Panc1 (cell line): ENCODE measurements at regions not wholly inside any gene's neighbourhood (a gene's known extent, or its start where the extent isn't known, plus 50 kb on each side); places are given as distances from the start of the nearest gene placed in this dataset.

ENCODE experiments used
- ATAC-seq: fragments of 200-7000 bp; cut with Tn5 transposase; 2 replicates; pipeline ENCODE4 v1.9.1; 2020; ENCODE audit warnings: mild to moderate bottlenecking, moderate library complexity
- BruUV-seq: library from RNA; stranded (reverse); fragments of 400-500 nt; replicated peaks from 2 replicates; lab custom pipeline; 2021; lab: Mats Ljungman, UMichigan
- CTCF ChIA-PET: fragments of 300-600 bp; sonication (Branson Sonifier 250); formaldehyde crosslinking; loops from one replicate; lab custom pipeline; 2022; ENCODE audit warnings: antibody characterized with exemption; lab: Charles Lee
- POLR2A ChIA-PET: fragments of 300-600 bp; sonication (Branson Sonifier 250); formaldehyde crosslinking; loops from one replicate; lab custom pipeline; 2022; ENCODE audit warnings: antibody characterized with exemption; lab: Charles Lee
- DNase-seq: peaks from one replicate; pipeline ENCODE4 v3.0.0-alpha.2; 2010; ENCODE audit warnings: low read depth, low spot score
- H3K27ac ChIP-seq: 2 replicates; pipeline ENCODE4 v1.5.1; 2011; ENCODE audit warnings: mild to moderate bottlenecking, low read length, inconsistent platforms
- H3K27me3 ChIP-seq: fragments of 200-500 bp; sonication (Bioruptor generic); 2 replicates; pipeline ENCODE4 v1.6.0; 2014; ENCODE audit warnings: low read length, inconsistent platforms; ENCODE audit not compliant: control insufficient read depth, insufficient read depth
- H3K36me3 ChIP-seq: fragments of 200-500 bp; sonication (Bioruptor generic); 2 replicates; pipeline ENCODE4 v1.5.1; 2014; ENCODE audit warnings: inconsistent platforms, mild to moderate bottlenecking, low read length, moderate library complexity; ENCODE audit not compliant: control insufficient read depth, insufficient read depth
- H3K4me1 ChIP-seq: 2 replicates; pipeline ENCODE4 v1.5.1; 2011; ENCODE audit warnings: inconsistent platforms, mild to moderate bottlenecking, low read length, moderate library complexity; ENCODE audit not compliant: control insufficient read depth, insufficient read depth
- H3K4me3 ChIP-seq, 2 experiments: 2 replicates each; pipeline ENCODE4 v1.5.1; 2011 to 2012; ENCODE audit warnings: low read depth in 2 of 2, low read length in 2 of 2, mild to moderate bottlenecking in 2 of 2, inconsistent platforms in 1 of 2, moderate library complexity in 1 of 2
- H3K9me3 ChIP-seq: fragments of 200-500 bp; sonication (Bioruptor generic); 2 replicates; pipeline ENCODE4 v1.5.1; 2014; ENCODE audit warnings: low read depth, mild to moderate bottlenecking, inconsistent platforms, low read length, moderate library complexity; ENCODE audit not compliant: control insufficient read depth, insufficient read depth
- POLR2AphosphoS5 ChIP-seq: IDR thresholded peaks from 2 replicates; pipeline ENCODE4 v1.6.1; 2012; ENCODE audit warnings: mild to moderate bottlenecking, low read depth, low read length, moderate library complexity
- REST ChIP-seq, 2 experiments: IDR thresholded peaks; 2 replicates each; pipeline ENCODE4 v1.6.1; 2011 to 2012; ENCODE audit warnings: low read depth in 2 of 2, control low read depth in 1 of 2, low read length in 1 of 2, mild to moderate bottlenecking in 1 of 2, moderate library complexity in 1 of 2; ENCODE audit not compliant: insufficient read depth in 1 of 2
- SIN3A ChIP-seq: IDR thresholded peaks from 2 replicates; pipeline ENCODE4 v1.6.1; 2012; ENCODE audit warnings: low read depth, mild to moderate bottlenecking, low read length, moderate library complexity, borderline replicate concordance; ENCODE audit not compliant: insufficient read depth
- TCF7L2 ChIP-seq: IDR thresholded peaks from 2 replicates; pipeline ENCODE4 v1.6.1; 2011; ENCODE audit warnings: mild to moderate bottlenecking, low read depth, low read length, inconsistent platforms
- in situ Hi-C: cut with HindIII; loops from 2 replicates; pipeline ENCODE4 v1.10.0; 2016; ENCODE audit warnings: low sequenced_read_pairs, low pct_unique_long_range_greater_than_20kb
- intact Hi-C: fragments of 100-400 bp; cut with micrococcal nuclease; formaldehyde crosslinking; loops from one replicate; pipeline ENCODE4 v1.10.0; 2022; ENCODE audit not compliant: unreplicated experiment
- TF ChIP-seq, protein P1 (sequence below): fragments of 450-650 bp; IDR thresholded peaks from 2 replicates; pipeline ENCODE4 v1.5.1; 2017; ENCODE audit warnings: mild to moderate bottlenecking

- CTCF ChIA-PET: no interaction called here
- in situ Hi-C loops: no loop called here
- POLR2A ChIA-PET: no interaction called here
Observed at GRCh38 chr3:31142139-31142538, 247.7 kb upstream of the GADL1 start.

DNA sequence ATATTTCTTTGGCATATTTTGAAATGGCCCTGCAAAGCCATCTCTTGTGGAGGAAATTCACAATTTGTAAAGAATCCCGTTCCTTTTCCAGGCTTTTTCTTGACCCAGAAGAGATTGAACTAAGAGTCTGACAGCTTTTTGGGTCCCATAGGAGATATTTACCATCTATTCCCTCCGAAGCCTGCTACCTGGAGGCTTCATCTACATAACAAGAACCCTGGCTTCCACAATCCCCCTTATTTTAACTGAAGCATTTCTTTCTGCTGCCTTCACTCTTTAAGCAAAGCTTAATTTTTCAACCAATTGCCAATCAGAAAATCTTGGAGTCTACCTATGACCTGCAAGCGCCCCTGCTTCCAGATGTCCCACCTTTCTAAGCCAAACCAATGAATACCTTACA, 248.1 kb upstream of the GADL1 start:
- no peaks in the 10 kb centered on the region for H3K4me1 ChIP-seq
- no peak overlapping the region for H3K4me3 ChIP-seq
- no TSS peak for BruUV-seq
- intact Hi-C loops: no loop called here
- no peaks in the 10 kb centered on the region for H3K36me3 ChIP-seq
- ChIA-PET CTCF (no interaction called here), POLR2A (no interaction called here)
- in situ Hi-C loops: no loop called here
- H3K27ac ChIP-seq: no peak overlapping the region
- no peak for TF ChIP-seq TCF7L2
- TF ChIP-seq, protein P1, sequence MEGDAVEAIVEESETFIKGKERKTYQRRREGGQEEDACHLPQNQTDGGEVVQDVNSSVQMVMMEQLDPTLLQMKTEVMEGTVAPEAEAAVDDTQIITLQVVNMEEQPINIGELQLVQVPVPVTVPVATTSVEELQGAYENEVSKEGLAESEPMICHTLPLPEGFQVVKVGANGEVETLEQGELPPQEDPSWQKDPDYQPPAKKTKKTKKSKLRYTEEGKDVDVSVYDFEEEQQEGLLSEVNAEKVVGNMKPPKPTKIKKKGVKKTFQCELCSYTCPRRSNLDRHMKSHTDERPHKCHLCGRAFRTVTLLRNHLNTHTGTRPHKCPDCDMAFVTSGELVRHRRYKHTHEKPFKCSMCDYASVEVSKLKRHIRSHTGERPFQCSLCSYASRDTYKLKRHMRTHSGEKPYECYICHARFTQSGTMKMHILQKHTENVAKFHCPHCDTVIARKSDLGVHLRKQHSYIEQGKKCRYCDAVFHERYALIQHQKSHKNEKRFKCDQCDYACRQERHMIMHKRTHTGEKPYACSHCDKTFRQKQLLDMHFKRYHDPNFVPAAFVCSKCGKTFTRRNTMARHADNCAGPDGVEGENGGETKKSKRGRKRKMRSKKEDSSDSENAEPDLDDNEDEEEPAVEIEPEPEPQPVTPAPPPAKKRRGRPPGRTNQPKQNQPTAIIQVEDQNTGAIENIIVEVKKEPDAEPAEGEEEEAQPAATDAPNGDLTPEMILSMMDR: no peak
- no peak for TF ChIP-seq POLR2AphosphoS5
- no peak for TF ChIP-seq REST (IDR thresholded peaks at IDR 0.05; ENCODE audit: insufficient read depth in 1 of 2, low read depth in 2 of 2, low read length in 1 of 2)
- TF ChIP-seq SIN3A: no peak
- DNase-seq (no peak), ATAC-seq (no peak)
- H3K9me3 ChIP-seq: no peaks in the 10 kb centered on the region
- H3K27me3 ChIP-seq: no peaks in the 10 kb centered on the region

More at GRCh38 chr3:31142139-31142538, 247.7 kb upstream of the GADL1 start:
- Histone ChIP-seq H3K27ac (no peak overlapping the region), H3K36me3 (no peaks in the 10 kb centered on the region), H3K27me3 (no peaks in the 10 kb centered on the region), H3K4me1 (no peaks in the 10 kb centered on the region), H3K9me3 (no peaks in the 10 kb centered on the region), H3K4me3 (no peak overlapping the region)
- no TSS peak for BruUV-seq
- no peak for TF ChIP-seq REST (IDR thresholded peaks at IDR 0.05; ENCODE audit: insufficient read depth in 1 of 2, low read depth in 2 of 2, low read length in 1 of 2)
- TF ChIP-seq SIN3A: no peak
- TF ChIP-seq, protein P1: no peak
- no peak for TF ChIP-seq TCF7L2
- TF ChIP-seq POLR2AphosphoS5: no peak
- no peak for DNase-seq
- intact Hi-C loops: no loop called here
- ATAC-seq: no peak
